A673 (cell line): ENCODE measurements at regions not wholly inside any gene's neighbourhood (a gene's known extent, or its start where the extent isn't known, plus 50 kb on each side); places are given as distances from the start of the nearest gene placed in this dataset.

Experiments
- CTCF ChIP-seq: fragments of 300-800, 200-600 bp; sonication (generic); conservative IDR thresholded peaks from 2 replicates; pipeline ENCODE4 v1.5.1; 2017; ENCODE audit warnings: low read depth, mild to moderate bottlenecking, antibody characterized with exemption, low read length, moderate library complexity, mixed read lengths
- EZH2 ChIP-seq: fragments of 200-600 bp; sonication (generic); IDR thresholded peaks from 2 replicates; pipeline ENCODE4 v1.6.1; 2017; ENCODE audit warnings: borderline replicate concordance, low read depth, mild to moderate bottlenecking, mixed read lengths, antibody characterized with exemption, low read length; ENCODE audit not compliant: poor library complexity, severe bottlenecking

- TF ChIP-seq EZH2 (no peak), CTCF (no peak)
Measured at GRCh38 chr5:28234356-28234968, 1196.1 kb upstream of the CDH9 start.
